Pons (tissue), 1 donor: ENCODE measurements at regions not wholly inside any gene's neighbourhood (a gene's known extent, or its start where the extent isn't known, plus 50 kb on each side); places are given as distances from the start of the nearest gene placed in this dataset.

Experiments used
- DNase-seq: peaks from one replicate; pipeline ENCODE4 v3.0.0-alpha.2; 2016; ENCODE audit warnings: low spot score

DNA sequence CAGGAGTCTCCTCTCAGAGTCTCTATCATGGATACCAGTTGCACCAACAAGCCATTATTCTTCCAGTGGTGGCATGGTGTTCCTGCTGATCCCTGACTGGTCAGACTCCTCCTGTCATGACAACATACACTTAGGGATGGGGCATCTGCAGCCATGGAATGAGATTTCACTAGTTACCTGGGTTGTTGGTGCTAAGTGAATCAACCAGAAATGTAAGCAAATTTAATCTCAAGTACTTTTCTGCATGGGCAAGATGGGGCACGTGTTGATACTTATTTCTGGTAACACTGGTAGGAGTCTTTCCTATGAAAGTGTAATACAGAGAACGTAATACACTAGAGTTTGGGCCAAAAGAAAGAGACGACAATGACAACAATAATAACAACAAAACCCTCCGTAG lies 211.5 kb upstream of the FOXN3 start:
- no peak for DNase-seq

DNA sequence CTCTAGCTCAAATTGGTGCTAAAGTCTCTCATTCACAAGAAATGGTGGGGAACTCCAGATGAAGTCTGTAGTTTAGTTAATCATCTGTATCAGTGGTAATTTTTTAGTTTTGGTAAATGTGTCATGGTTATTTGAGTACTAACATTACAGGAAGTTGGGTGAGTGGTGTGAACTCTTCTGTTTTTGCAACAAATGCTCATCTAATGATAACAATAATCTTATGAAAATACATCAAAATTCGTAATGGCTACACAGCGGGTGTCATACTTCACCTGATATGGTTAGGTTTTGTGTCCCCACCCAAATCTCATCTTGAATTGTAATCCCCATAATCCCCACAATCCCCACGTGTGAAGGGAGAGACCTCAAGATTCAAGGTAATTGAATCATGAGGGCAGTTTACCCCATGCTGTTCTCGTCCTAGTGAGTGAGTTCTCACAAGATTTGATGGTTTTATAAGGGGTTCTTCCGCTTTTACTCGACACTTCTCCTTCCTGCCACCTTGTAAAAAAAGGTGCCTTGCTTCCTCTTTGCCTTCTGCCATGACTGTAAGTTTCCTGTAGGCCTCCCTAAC lies 209.3 kb upstream of the FOXN3 start:
- no peak for DNase-seq

DNA sequence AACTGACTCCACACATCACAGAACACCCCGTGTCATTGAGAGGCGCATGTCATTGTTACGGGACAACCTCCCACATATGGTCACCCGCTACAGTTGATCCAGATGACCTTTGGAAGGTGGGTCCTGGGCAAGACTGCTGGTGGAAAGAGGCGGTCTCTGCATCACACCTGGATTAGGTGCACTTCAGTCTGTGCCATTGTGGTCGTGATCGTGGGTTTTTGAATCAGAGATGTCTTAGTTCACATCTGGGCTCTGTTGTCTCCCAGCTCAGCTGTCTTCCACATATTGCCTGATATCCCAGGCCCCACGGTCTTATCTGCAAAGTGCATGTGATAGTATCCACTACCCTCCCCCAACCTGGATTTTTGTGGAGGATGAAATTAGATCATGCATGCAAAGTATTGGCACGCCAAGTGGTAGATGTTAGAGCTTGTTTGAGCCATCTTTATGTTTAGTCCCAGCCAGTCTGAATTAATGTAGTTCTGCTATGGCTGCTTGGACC lies 208.7 kb upstream of the FOXN3 start:
- DNase-seq: no peak

DNA sequence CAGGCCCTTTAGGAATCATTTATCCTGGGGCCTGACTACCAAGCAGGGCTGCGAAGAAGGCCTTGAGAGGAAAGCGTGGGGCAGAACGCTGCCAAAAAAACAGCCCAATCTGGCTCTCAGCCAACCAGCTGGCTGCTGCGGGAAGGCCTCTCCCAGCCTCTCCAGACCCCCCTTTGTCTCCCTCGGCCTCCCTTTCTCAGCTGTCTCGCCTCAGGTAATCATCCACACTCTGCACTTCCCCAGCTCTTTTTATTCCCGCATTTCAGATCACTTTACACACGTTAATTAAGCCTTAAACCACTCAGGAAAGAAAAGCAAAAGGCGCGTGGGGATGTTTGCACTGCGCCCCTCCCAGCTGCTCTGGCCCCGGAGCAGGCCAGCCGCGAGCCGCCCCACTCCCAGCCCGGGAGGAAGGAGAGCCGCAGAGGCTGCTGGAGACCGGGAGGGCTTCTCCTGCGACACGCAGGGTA lies 208.2 kb upstream of the FOXN3 start:
- no peak for DNase-seq

DNA sequence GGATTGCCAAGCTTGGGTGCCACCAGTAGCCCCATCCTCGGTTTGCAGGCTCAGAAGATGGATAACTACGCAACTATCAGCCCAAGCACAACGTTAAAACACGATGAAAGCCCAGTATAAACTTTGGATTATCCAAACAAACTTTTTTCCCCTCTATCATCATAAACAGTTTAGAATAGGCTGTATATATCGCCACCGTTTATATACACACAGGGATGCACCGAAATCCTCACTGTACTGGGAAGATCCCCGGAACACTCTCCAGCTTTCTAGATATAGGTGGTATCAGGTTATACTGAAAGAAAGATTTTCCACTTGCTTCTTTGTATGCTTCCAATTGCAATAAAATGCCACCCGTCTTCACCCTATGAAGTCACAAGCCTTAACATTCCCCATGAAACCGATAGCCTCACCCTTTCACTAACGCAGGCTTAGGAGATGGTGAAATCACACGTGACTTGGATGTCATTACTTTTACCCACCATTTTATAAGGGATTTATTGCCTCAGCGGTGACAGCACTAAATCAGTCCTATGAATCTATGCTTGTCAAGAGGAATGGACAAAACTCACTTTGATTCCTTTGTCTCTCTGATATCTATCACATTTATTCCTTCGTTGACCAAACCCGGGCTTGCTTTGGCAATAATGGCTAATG lies 207.6 kb upstream of the FOXN3 start:
- peak; percentile 43 for DNase-seq

DNA sequence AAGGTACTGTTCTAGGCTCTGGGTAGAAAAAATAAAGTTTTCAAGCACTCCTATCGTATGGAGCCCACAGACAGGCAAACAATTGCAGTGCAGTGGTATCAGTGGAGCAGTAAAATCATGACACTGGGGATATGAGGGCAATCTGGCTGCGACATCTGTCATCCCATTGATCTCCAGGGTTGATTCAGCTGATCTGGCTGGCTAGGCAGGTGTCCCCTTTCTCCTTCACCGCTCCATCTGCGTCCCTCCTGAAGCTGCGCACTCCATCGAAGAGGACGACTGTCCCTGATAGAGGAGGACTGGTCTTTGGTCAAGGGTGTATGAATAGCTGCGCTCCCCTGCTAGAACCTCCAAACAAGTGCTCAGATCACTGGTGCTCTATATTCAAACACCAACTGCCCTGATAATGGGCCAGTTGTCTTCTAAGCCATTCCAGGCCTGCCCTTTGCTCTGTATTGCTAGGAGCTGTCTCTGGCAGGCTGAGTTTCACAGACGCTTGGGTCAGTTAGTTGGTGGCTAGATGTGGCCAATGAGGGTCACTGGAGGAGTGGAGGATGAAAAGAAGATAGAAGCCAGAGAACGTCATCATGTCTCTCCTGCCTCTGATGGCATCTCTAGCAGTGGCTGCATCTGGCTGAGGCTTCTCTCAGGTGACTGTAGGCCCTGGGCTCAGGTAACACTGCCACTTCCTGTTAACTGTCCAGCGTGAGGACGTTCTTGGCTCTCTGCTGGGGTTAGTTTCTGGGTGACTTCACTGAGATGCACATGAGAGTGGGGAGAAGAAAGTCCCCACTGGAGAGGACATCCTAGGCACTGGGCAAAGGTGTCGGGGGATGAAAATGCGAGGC lies 205.0 kb upstream of the FOXN3 start:
- DNase-seq: peak; percentile 25

DNA sequence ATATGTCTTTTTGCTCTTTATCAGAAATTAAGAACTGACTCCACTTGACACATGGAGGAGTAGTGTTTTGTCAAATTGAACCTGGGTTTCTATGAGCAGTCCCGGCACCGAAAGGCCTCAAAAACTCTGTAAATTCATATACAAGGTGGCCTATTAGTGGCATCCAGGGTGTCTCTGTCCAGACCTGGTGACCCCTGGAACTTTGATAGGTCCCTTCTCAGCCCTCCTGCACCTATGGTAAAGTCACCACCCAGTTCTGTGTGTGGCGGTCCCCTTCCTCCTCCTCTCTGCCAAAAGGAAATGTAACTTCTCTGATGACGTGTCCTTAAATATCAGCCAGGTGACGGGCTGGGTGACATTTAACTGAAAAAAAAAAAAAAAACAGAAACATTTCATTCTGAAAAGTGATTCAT lies 204.0 kb upstream of the FOXN3 start:
- no peak for DNase-seq

DNA sequence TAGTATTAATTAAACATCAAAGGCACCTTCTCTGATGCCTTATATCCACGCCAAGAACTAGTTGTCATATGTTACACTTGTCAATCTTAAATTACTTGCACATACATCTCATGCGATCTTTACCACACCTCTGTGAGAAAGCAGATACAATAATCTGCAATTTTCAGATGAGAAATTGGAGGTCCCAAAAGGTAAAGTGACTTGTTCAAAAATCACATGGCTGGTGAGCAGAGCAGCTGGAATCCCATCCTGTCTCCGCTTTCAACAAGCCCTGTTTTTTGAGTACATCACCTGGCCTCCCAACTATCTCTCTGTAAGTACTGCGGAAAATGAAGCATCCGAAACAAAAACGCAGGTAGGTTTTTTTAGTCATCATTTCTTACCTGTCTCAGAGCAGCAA lies 203.4 kb upstream of the FOXN3 start:
- DNase-seq: no peak

DNA sequence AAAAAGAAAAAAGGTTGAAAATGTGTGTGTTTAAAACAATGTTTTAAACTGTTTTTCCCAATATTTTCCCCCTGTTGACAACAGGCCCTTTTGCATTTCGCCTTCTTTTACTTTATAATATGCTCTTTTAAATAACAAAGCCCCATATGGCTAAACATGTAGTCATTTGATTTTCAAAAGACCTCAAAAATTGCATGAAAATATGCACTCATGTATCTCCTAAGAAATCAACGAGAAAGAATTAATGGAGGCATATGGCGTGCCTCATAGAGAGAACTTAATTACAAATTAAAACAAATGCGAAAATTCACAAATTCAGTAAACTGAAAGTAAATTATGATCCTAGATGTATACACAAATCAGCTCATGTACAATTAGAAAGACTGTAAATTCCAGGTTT lies 202.6 kb upstream of the FOXN3 start:
- DNase-seq: no peak

DNA sequence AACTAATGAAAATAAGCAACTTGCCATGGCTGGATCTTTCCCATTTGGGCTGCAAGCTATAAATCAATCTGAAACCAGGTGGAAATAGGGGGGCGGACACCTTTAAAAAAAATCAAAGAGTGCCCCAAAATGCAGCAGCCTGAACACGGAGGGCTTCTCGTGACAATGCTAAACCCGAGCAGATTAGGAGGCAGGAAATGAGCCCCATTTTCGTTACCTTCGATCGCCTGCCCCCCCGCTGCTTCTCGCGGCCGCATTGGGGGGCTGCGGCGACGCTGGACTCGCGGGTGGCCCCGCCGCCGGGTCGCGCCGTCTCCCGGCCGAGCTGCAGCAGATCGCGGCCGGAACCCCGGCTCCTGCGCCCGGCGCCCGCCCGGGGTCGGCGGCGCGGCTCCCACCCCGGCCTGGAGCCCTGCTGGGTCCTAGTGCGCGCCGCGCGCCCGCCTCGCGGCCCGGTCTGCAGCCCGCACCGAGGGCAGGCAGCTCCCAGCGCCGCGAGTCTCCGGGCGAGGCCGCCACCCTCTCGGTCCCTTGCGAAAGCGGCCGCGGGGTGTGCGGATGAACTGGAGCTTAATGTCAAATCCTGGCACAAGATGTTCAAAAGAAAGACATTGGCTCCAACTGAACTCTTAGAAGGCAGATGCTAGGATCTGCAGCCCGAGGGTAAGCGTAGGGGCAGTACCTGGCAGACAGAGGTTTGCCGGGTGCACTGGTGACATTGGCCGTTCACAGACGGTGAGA lies 201.9 kb upstream of the FOXN3 start:
- peak; percentile 42 for DNase-seq

DNA sequence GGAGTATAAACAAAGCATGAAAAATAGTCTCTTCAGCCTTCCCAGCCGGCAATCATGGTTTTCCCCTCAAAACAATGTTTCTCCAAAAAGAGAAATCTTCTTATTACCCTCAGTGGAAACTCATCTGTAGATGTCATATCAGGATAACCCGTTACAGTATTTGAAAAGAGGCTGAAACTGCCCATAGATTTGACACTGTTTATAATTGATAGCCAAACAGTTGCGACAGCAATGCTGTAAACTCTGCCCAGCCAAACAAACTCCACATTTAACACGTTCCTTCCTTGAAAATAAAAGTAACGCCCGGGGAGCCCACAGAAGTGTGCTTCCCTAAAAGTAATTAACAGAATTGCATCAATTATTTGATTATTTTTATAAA lies 201.3 kb upstream of the FOXN3 start:
- peak; percentile 66 for DNase-seq

DNA sequence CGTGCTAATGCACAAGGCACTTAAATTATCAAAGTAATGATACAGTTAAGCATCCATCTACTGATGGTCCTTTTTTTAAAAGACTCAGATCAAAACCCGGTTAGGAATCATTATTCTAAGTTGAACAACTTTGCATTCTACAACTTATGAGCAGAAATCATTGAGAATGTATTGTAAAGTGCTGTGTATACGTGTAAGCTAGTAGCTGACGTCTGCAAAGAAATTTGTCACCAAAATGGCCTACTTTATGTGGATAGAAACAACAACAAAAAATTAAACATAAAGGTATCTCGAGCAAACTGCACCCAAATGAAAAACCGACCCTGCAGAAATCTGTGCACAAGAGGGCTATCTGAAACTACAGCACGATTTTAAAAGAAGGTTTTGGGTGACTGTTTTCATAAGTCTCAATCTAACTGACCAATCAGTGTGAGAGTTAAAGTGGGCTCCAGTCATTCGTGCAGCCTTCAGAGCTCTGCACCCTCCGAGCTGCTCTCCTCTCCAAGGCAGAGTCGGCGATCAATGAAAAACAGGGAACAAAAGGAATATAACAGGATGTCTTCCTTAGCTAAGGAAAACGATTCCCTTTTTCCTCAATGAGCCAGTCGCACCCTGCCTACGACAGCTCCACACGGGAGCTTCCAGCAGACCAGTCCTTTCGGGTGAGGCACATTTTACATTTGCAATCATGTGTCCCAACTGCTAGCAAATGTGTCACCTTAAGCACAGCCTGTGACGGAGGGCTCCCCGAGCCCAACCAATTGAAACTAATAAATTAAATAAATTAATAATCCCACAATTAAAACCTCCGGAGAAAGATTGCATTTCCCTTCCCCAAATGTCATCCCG lies 200.7 kb upstream of the FOXN3 start:
- DNase-seq: peak; percentile 77

DNA sequence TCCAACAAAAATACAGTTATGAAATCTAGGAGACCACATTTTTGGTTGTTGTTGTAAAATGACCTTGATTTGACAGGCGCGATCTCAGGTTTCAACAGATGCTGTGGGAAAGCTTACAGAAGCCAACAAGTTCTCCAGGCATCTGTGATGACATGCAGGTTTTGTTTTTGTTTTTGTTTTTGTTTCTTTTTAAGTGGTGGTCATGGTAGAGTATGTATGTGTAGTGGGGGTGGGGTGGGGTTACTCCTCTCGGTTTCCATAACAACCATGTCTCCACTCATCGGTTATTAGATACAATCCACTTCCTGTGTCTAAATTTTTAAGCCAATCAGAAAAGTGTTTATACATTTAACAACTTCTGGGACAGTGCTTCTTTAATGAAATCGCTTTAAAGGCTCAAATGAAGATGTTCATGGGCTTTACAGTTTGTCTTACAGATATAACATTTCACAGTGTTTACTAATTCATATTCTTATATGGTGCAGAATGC lies 199.9 kb upstream of the FOXN3 start:
- peak; percentile 53 for DNase-seq

DNA sequence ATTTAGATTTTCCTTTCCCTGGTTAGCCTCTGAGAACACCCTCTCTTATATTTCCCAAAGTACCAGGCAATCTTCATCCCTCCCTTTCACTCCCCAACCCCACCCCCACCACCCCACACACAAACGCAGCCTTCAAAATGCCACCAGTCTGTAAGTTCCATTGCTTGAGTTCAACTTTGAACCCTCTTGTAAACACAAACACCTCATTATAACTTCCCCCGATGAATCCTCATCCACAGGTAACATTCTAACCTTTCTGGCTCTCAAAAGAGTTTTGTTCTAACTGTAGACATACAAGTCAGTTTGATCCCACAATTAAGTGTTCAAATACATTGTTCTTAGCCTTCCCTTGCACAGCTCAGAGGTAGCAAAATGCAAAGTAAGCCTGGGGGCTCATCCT lies 199.4 kb upstream of the FOXN3 start:
- peak; percentile 28 for DNase-seq

DNA sequence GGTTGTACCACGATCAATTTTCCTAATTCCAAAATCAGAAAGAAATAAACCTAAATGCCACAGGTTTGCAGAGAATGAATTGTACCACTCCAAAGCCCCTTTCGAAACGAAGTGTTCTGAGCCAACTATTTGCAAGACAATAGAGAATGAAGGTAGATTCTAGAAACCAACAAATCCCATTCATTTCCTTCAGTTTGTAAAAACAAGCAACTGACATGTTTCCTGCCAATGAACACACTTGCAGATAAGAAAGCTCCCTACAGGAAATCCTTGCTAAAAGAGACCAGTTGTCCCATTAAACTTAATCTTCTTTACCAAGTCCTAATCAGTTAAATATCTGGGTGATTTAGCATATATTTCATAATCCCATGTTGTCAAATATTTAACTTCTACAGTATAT lies 198.4 kb upstream of the FOXN3 start:
- peak; percentile 48 for DNase-seq

DNA sequence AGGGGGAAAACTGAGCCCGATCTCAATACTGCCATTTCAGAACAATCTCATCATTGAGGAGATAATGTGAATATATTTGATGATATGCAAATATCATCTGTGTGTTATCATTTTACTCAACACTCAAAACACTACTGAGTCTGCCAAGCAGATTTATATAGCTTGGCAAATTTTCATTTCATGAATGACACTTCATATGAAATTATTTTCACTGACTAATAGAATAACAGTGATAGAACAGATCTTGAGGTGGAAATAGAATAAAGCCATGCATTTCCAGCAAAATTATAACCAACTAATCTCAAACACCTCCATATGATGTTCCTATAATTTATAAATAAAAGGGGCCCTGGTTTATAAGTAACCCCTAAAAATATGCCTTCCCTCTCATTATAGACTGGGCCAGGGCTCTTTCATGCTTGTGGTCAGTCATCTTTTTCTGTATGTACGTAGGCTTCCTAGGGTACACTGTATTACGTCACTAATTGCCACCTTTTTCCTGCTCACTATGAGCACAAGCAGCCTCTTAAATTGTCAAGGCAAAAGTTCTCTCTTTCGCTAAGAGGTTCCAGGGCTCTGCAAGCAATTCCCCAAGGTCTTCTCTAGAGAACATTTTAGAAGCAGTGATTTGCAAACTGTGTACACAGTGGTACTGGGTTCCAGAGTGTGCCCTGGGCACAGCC lies 197.1 kb upstream of the FOXN3 start:
- DNase-seq: no peak

DNA sequence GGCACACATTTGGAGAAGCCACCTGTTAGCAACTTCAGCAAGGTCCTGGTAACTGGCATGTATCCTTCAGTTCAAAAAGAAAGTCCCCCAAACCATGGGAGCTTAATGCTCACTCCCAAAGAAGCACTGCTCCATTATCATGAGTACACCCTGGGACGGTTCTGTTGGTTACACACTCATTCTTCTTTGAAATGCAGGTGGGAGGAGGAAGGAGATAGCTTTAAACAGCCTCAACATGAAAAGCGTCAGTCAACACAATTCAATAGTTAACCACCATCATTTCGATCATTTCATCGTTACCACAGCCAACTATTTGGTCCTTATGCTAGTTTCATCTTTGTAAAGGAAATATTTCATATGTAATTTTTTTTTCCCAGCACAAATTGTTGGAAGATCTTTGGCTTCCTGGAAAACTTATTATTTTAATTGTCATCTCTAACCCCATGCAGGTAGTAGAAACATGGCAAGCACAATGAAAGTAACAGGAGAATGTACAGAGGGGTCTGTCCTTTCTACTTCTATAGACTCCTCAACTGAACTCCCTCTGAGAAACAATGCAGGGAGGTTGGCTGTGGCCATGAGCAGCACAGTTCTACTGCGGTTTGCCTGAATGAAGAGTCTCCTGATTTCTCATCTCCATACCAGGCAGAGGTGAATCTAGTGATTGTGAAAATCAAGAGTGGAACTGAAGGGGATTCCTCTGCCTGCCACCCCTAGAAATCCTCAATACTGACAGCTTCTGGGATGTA lies 196.4 kb upstream of the FOXN3 start:
- no peak for DNase-seq

DNA sequence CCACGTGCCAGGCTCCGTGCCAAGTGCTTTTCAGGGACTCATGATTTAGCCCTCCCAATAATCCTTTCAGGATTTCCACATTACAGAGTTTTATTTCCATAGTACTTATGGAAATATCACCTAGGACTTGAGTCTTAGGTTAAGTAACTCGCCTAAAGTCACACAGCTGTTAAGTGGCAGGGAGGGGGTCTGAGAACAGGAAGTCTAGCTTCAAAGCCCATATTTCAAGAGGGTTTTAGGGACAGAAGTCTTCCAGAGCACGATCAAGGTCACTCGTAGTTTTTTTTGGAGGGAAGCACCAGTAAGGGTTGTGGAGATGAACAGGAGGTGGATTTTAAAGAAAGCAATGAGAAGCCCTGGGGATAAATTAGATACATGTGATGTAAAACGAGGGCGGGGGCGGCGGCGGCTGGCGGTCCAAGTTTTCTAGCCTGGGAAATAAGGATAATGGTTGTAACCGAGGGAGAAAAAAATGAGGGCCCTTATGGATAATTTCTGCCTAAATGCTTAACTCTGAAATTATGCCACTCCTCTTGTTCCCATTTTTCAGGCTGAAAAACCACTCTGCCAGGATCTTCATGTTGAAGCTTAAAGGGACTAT lies 192.6 kb upstream of the FOXN3 start:
- DNase-seq: no peak

DNA sequence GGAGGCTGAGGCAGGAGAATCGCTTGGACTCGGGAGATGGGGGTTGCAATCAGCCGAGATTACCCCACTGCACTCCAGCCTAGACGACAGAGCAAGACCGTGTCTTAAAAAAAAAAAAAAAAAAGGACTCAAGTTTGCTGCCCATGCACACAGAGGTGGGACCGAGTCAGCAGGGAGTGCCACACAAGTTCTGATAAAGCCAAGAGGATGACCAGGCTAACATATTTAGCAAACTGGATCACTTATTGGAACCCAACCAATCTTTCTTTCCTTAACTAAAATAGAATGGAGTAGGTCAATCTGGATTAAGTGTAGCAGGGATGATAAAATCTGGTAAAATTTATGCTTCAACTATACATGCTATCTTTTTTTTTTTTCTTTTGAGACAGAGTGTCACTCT lies 190.4 kb upstream of the FOXN3 start:
- DNase-seq: no peak
